ENCODE measurements at regions not wholly inside any gene's neighbourhood (a gene's known extent, or its start where the extent isn't known, plus 50 kb on each side); places are given as distances from the start of the nearest gene placed in this dataset.
A peak's percentile ranks its signal among the peaks of the same experiment; 100 is the strongest.

DNA sequence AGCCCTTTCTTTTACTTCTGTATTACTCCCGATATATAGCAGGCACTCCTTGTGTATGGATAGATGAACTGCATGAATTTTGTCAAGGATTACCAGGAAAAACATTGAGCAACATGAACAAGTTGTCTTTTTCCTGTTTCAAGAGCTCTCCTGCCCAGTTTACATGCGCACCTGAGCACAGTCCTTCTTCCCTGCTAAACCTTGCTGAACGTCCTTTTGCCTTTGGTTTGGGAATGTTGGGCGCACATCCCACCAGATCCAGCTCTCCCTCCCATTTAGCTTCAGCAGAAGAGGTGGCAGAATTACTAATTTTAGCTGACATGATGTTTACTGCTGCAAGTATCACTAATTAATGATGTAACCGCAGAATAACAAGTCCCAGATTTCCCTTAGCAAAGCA lies 121.4 kb upstream of the TMCC3 start:
- ATAC-seq (replicated peaks) (no peak), DNase-seq (no peak)
- H3K36me3 Mint-ChIP-seq, result peaks cover 20 to 42% of the 10 kb centered on the region in 2 donors
- H3K27ac Mint-ChIP-seq, result no peak overlapping the region
- peaks cover 2 to 4% of the 10 kb centered on the region in 2 donors for H3K9me3 Mint-ChIP-seq
- no peaks in the 10 kb centered on the region for H3K27me3 Mint-ChIP-seq
- H3K4me3 Mint-ChIP-seq, result no peak overlapping the region
- peaks cover 43 to 48% of the 10 kb centered on the region in 2 donors for H3K4me1 Mint-ChIP-seq

DNA sequence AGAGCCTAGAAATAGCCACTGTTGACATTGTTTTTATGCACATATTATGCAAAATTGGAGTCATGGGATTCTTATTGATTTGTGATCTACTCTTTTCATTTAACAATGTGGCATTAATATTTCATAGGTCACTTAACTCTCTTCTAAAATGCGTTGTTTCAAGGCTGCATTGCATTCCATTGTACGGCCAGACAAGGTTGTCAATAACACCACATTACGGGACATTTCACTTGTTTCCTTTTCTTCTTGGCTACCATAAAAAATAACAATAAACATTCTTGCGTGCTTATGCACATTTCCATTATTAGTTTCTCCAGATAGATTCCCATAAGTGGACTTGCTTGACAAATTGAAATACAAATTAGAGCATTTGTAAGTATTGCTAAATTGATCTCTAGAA lies 120.8 kb upstream of the TMCC3 start:
- peaks cover 45 to 52% of the 10 kb centered on the region in 2 donors for H3K4me1 Mint-ChIP-seq
- no peak overlapping the region for H3K27ac Mint-ChIP-seq
- no peaks in the 10 kb centered on the region for H3K27me3 Mint-ChIP-seq
- ATAC-seq (replicated peaks), result no peak
- H3K4me3 Mint-ChIP-seq, result no peak overlapping the region
- H3K9me3 Mint-ChIP-seq, result peaks cover 2 to 4% of the 10 kb centered on the region in 2 donors
- peaks cover 20 to 43% of the 10 kb centered on the region in 2 donors for H3K36me3 Mint-ChIP-seq
- no peak for DNase-seq

- peak overlapping the region; percentile 42 for H3K27ac Mint-ChIP-seq
- H3K27me3 Mint-ChIP-seq, result no peaks in the 10 kb centered on the region
- H3K4me3 Mint-ChIP-seq, result no peak overlapping the region
- peaks cover 20 to 40% of the 10 kb centered on the region in 2 donors for H3K36me3 Mint-ChIP-seq
- H3K9me3 Mint-ChIP-seq, result peaks cover 2 to 4% of the 10 kb centered on the region in 2 donors
- H3K4me1 Mint-ChIP-seq, result peaks cover 45 to 53% of the 10 kb centered on the region in 2 donors
- ATAC-seq (replicated peaks) (no peak), DNase-seq (no peak)
Observed at GRCh38 chr12:94770791-94771190, 120.4 kb upstream of the TMCC3 start.

- Mint-ChIP-seq H3K4me1 (peaks cover 47 to 55% of the 10 kb centered on the region in 2 donors), H3K4me3 (peak overlapping the region; percentile 5 to 81), H3K9me3 (peaks cover 2 to 4% of the 10 kb centered on the region in 2 donors), H3K36me3 (peaks cover 16 to 33% of the 10 kb centered on the region in 2 donors), H3K27me3 (no peaks in the 10 kb centered on the region), H3K27ac (peak overlapping the region; percentile 86)
- no peak for DNase-seq
- ATAC-seq (replicated peaks), result peak in 1 of 2 donors; percentile 11
Observed at GRCh38 chr12:94769776-94770759, 119.7 kb upstream of the TMCC3 start.

DNA sequence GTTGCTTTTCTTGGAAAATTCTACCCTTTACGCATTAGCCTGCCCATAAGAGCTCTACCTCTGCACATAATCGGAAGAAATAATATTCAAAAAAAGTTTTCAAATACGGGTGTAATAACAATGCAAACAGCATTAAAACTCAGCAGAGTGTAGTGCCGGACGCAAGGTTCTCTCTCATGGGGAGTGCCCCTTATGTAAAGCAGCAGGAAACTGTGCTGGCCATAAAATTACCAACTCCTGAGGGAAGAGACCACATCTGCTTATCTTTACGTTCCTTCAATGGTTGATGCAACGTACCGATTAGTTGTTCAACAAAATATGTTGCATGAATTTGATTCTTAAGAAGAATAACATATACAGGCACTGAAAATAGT lies 118.7 kb upstream of the TMCC3 start:
- peaks cover 47 to 59% of the 10 kb centered on the region in 2 donors for H3K4me1 Mint-ChIP-seq
- ATAC-seq (replicated peaks) (peak; percentile 95), DNase-seq (peak; percentile 48)
- peak overlapping the region; percentile 81 for H3K4me3 Mint-ChIP-seq
- peaks cover 0 to 1% of the 10 kb centered on the region in 2 donors for H3K9me3 Mint-ChIP-seq
- peaks cover 6 to 26% of the 10 kb centered on the region in 2 donors for H3K36me3 Mint-ChIP-seq
- no peaks in the 10 kb centered on the region for H3K27me3 Mint-ChIP-seq
- peak overlapping the region; percentile 87 for H3K27ac Mint-ChIP-seq

- Mint-ChIP-seq H3K27ac (peak overlapping the region; percentile 87), H3K27me3 (no peaks in the 10 kb centered on the region), H3K9me3 (no peaks in the 10 kb centered on the region), H3K4me3 (peak overlapping the region; percentile 81), H3K36me3 (peaks cover 3 to 23% of the 10 kb centered on the region in 2 donors), H3K4me1 (peaks cover 48 to 60% of the 10 kb centered on the region in 2 donors)
- peak; percentile 71 to 75 for ATAC-seq (replicated peaks)
- peak; percentile 23 for DNase-seq
Observed at GRCh38 chr12:94768398-94769046, 118.2 kb upstream of the TMCC3 start.

DNA sequence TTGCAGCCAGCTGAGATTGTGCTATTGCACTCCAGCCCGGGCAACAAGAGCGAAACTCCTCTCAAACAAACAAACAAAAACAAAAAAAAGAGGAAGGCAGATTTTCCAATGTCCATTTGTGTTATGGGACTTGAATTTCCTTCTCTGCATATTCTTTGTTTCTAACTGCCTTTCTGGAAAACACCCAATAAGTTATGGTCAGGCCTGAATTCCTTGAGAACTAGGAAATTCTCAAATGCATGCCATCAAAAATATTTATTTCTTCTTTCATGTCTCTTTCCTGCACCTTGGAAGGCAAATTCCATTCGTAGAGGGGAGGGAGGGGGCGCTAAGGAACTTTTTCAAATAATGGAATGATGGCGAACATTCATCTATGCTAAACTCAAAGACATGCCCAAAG lies 117.6 kb upstream of the TMCC3 start:
- H3K4me1 Mint-ChIP-seq, result peaks cover 53 to 66% of the 10 kb centered on the region in 2 donors
- ATAC-seq (replicated peaks), result no peak
- H3K4me3 Mint-ChIP-seq, result peak overlapping the region; percentile 81
- no peaks in the 10 kb centered on the region for H3K9me3 Mint-ChIP-seq
- H3K27ac Mint-ChIP-seq, result no peak overlapping the region
- H3K36me3 Mint-ChIP-seq, result peaks cover 0 to 29% of the 10 kb centered on the region in 2 donors
- no peaks in the 10 kb centered on the region for H3K27me3 Mint-ChIP-seq
- no peak for DNase-seq

DNA sequence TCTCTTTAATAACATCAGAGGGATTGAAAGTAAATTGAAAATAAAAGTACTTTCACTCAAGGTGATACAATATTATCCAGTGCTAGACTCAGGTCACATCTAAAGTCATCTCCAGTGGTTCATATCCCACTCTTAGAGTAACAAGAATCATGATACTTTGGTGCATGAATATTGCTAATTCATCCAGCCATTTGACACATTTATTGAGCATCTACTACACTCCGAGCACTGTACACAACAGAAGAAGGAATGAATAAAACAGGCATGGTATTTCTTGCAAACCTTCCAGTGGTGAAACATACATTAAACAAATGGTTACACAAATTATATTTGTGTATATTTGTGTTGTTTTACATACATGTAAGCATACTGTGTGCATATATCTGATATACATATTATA lies 116.0 kb upstream of the TMCC3 start:
- peaks cover 0 to 25% of the 10 kb centered on the region in 2 donors for H3K36me3 Mint-ChIP-seq
- H3K27ac Mint-ChIP-seq, result no peak overlapping the region
- no peak for ATAC-seq (replicated peaks)
- no peaks in the 10 kb centered on the region for H3K9me3 Mint-ChIP-seq
- H3K4me3 Mint-ChIP-seq, result no peak overlapping the region
- H3K4me1 Mint-ChIP-seq, result peaks cover 54 to 73% of the 10 kb centered on the region in 2 donors
- no peaks in the 10 kb centered on the region for H3K27me3 Mint-ChIP-seq
- no peak for DNase-seq

DNA sequence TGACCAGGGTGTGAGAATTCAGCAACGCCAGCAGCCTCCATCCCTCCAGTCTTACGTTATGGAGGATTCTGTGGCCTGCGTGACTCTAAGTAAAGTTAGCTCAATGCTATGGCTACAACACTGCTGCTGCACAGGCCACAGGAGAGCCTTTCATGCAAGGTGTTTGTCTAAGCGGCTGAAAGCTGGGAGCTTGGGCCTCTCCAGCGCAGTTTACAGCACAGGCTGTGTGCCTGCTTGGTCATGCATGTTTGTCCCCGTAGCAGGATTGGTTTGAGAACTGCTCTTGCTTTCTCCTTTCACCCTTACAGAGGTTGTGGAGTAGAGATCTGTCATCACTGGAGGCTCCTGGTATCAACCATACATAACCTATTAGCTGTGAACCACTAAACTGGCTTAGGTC lies 113.1 kb upstream of the TMCC3 start:
- Mint-ChIP-seq H3K4me3 (no peak overlapping the region), H3K9me3 (no peaks in the 10 kb centered on the region), H3K4me1 (peaks cover 34 to 49% of the 10 kb centered on the region in 2 donors), H3K27ac (no peak overlapping the region), H3K27me3 (no peaks in the 10 kb centered on the region), H3K36me3 (peaks cover 4 to 27% of the 10 kb centered on the region in 2 donors)
- ATAC-seq (replicated peaks) (no peak), DNase-seq (no peak)

- no peaks in the 10 kb centered on the region for H3K27me3 Mint-ChIP-seq
- DNase-seq (no peak), ATAC-seq (replicated peaks) (no peak)
- H3K4me1 Mint-ChIP-seq, result peaks cover 32 to 44% of the 10 kb centered on the region in 2 donors
- no peaks in the 10 kb centered on the region for H3K9me3 Mint-ChIP-seq
- H3K4me3 Mint-ChIP-seq, result no peak overlapping the region
- H3K27ac Mint-ChIP-seq, result no peak overlapping the region
- H3K36me3 Mint-ChIP-seq, result peaks cover 4 to 27% of the 10 kb centered on the region in 2 donors
Observed at GRCh38 chr12:94762943-94763342, 112.6 kb upstream of the TMCC3 start.

- ATAC-seq (replicated peaks), result peak; percentile 67 to 71
- H3K4me1 Mint-ChIP-seq, result peaks cover 27 to 39% of the 10 kb centered on the region in 2 donors
- H3K9me3 Mint-ChIP-seq, result no peaks in the 10 kb centered on the region
- H3K27ac Mint-ChIP-seq, result no peak overlapping the region
- DNase-seq, result no peak
- H3K27me3 Mint-ChIP-seq, result no peaks in the 10 kb centered on the region
- peaks cover 4 to 31% of the 10 kb centered on the region in 2 donors for H3K36me3 Mint-ChIP-seq
- H3K4me3 Mint-ChIP-seq, result no peak overlapping the region
Observed at GRCh38 chr12:94762259-94762942, 112.0 kb upstream of the TMCC3 start.

DNA sequence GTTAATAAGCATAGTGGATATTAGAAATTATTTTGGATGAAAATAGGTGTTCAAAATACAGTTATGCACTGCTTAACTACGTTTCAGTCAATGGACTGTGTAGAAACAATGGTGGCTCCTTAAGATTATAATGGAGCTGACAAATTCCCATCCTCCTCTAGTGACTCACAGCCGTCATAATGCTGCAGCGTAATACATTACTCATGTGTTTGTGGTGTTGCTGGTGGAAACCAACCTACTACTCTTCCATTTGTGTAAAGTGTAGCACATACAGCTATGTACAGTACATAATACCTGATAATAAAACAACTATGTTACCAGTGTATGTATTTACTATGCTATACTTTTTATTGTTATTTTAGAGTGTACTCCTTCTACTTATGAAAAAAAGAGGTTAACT lies 111.2 kb upstream of the TMCC3 start:
- DNase-seq (no peak), ATAC-seq (replicated peaks) (no peak)
- Mint-ChIP-seq H3K27me3 (no peaks in the 10 kb centered on the region), H3K9me3 (no peaks in the 10 kb centered on the region), H3K36me3 (peaks cover 5 to 29% of the 10 kb centered on the region in 2 donors), H3K4me1 (peaks cover 22 to 30% of the 10 kb centered on the region in 2 donors), H3K27ac (no peak overlapping the region), H3K4me3 (no peak overlapping the region)

GRCh38 chr12:94760786-94761185 lies 110.4 kb upstream of the TMCC3 start:
- no peak overlapping the region for H3K4me3 Mint-ChIP-seq
- ATAC-seq (replicated peaks) (no peak), DNase-seq (no peak)
- H3K36me3 Mint-ChIP-seq, result peaks cover 7 to 30% of the 10 kb centered on the region in 2 donors
- H3K9me3 Mint-ChIP-seq, result no peaks in the 10 kb centered on the region
- peaks cover 20 to 26% of the 10 kb centered on the region in 2 donors for H3K4me1 Mint-ChIP-seq
- H3K27ac Mint-ChIP-seq, result no peak overlapping the region
- H3K27me3 Mint-ChIP-seq, result no peaks in the 10 kb centered on the region

DNA sequence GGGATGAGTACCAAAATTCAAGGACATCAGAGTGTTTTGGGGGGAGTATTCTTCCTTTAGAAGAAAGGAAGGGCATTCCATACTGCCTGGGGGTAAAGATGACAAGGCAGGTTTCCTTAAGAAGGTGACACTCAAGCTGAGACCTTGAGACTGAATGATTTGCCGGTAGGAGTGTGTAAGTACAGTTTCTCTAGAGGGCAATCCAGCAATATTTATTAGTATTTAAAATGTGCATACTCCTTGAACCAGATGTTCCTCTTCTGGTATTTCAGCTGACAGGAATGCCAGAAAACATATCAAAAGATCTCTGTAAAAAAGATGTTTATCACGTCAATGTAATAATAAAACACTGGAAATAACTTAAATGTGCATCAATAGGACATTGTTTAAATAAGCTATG lies 106.4 kb upstream of the TMCC3 start:
- Mint-ChIP-seq H3K27me3 (peaks cover 6 to 7% of the 10 kb centered on the region in 2 donors), H3K36me3 (peaks cover 23 to 43% of the 10 kb centered on the region in 2 donors), H3K4me3 (no peak overlapping the region), H3K9me3 (no peaks in the 10 kb centered on the region), H3K27ac (no peak overlapping the region), H3K4me1 (peaks cover 5 to 10% of the 10 kb centered on the region in 2 donors)
- DNase-seq (no peak), ATAC-seq (replicated peaks) (no peak)

Measured in stimulated activated naive B cell treated with anti-CD40 and anti-IgM and Interleukin-4, amounts not matched to agents 10 μg/mL and 1 μg/mL and 100 μg/mL, for 72 hours (primary cell).